ENCODE measurements at regions not wholly inside any gene's neighbourhood (a gene's known extent, or its start where the extent isn't known, plus 50 kb on each side); places are given as distances from the start of the nearest gene placed in this dataset.

- TF ChIP-seq CTCF (IDR thresholded peaks at IDR 0.05; ENCODE audit: poor library complexity, severe bottlenecking) (no peak), POLR2AphosphoS5 (IDR thresholded peaks at IDR 0.05) (no peak)
Observed at GRCh38 chr2:15758848-15759247, 167.2 kb downstream of the DDX1 start.
